ENCODE measurements at regions not wholly inside any gene's neighbourhood (a gene's known extent, or its start where the extent isn't known, plus 50 kb on each side); places are given as distances from the start of the nearest gene placed in this dataset.

DNA sequence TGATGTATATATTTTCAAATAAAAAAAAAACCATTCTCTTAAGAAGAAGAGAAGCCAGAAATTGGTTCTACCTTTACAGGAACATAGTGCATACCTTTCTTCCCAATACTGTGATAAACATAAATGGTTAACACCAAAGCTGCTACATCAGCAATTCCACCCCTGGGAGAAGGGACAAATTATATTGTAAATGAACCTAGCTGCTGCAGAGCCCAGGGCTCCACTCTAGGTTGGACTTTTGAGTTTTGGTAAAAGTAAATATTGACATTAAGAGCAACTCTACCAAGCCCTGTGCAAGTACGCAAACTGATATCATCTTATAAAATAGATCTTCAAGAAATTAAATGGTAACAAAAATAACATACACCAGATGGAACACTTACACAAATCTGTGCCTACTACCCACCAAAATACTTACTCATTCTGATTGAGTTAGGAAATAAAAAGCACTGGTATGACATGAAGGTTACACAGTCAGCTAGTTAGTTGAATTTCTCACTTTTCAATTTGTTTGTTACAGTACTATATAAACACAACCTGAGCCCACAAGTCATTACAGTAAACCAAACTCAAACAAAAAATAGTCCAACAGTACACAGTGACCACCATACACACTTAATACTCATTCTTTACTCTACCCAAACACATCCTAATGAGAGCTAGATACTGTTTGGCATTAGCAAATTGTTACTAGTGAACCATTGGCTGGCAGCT lies 223.3 kb upstream of the HEY2 start:
- Mint-ChIP-seq H3K27ac (ENCODE audit: unreplicated experiment) (no peak overlapping the region), H3K36me3 (ENCODE audit: insufficient read depth, unreplicated experiment) (no peaks in the 10 kb centered on the region), H3K4me1 (ENCODE audit: low read depth, unreplicated experiment) (no peaks in the 10 kb centered on the region), H3K27me3 (ENCODE audit: unreplicated experiment) (peaks cover 43% of the 10 kb centered on the region), H3K9me3 (ENCODE audit: low read depth, unreplicated experiment) (peaks cover 3% of the 10 kb centered on the region), H3K4me3 (ENCODE audit: low read depth, unreplicated experiment) (no peak overlapping the region)
- CTCF ChIA-PET: no interaction called here
- no TSS peak for BruUV-seq (replicated peaks)
- no peak for DNase-seq
- no peak for TF ChIP-seq CTCF (IDR thresholded peaks at IDR 0.05; ENCODE audit: unreplicated experiment)
- intact Hi-C loops (cut with micrococcal nuclease; ENCODE audit: unreplicated experiment): no loop called here

DNA sequence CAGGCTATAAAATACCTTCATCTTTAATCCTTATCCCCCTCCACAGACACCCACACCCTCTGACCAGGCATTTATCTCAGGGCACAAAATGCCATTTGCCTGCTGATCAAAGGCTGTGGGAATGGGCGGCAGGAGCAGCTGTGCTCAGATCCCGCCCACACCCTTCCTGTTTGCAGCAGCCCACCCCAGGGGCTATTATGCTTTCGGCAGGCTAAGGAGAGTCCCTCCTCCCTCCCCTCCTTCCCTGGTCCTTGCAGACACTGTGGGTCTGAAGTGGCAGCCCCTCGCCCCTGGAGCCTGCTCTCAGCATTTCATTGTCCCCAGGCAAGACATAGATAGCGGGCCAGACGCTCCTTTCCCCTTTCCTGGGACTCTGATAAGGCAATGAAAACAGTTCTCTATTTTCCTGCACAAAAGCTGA lies 220.8 kb upstream of the HEY2 start:
- H3K27me3 Mint-ChIP-seq (ENCODE audit: unreplicated experiment): peaks cover 57% of the 10 kb centered on the region
- no TSS peak for BruUV-seq (replicated peaks)
- H3K36me3 Mint-ChIP-seq (ENCODE audit: insufficient read depth, unreplicated experiment): no peaks in the 10 kb centered on the region
- no peak for DNase-seq
- H3K27ac Mint-ChIP-seq (ENCODE audit: unreplicated experiment): no peak overlapping the region
- H3K4me3 Mint-ChIP-seq (ENCODE audit: low read depth, unreplicated experiment): no peak overlapping the region
- intact Hi-C loops (cut with micrococcal nuclease; ENCODE audit: unreplicated experiment): no loop called here
- no peaks in the 10 kb centered on the region for H3K4me1 Mint-ChIP-seq (ENCODE audit: low read depth, unreplicated experiment)
- H3K9me3 Mint-ChIP-seq (ENCODE audit: low read depth, unreplicated experiment): peaks cover 3% of the 10 kb centered on the region
- CTCF ChIA-PET: no interaction called here
- TF ChIP-seq CTCF (IDR thresholded peaks at IDR 0.05; ENCODE audit: unreplicated experiment): no peak

GRCh38 chr6:125529061-125529460 lies 220.4 kb upstream of the HEY2 start:
- DNase-seq: no peak
- Mint-ChIP-seq H3K4me3 (ENCODE audit: low read depth, unreplicated experiment) (no peak overlapping the region), H3K27ac (ENCODE audit: unreplicated experiment) (no peak overlapping the region), H3K4me1 (ENCODE audit: low read depth, unreplicated experiment) (no peaks in the 10 kb centered on the region), H3K9me3 (ENCODE audit: low read depth, unreplicated experiment) (peaks cover 3% of the 10 kb centered on the region), H3K27me3 (ENCODE audit: unreplicated experiment) (peaks cover 60% of the 10 kb centered on the region), H3K36me3 (ENCODE audit: insufficient read depth, unreplicated experiment) (no peaks in the 10 kb centered on the region)
- BruUV-seq (replicated peaks): no TSS peak
- no peak for TF ChIP-seq CTCF (IDR thresholded peaks at IDR 0.05; ENCODE audit: unreplicated experiment)
- intact Hi-C loops (cut with micrococcal nuclease; ENCODE audit: unreplicated experiment): no loop called here
- CTCF ChIA-PET: no interaction called here

GRCh38 chr6:125533710-125534397 lies 215.6 kb upstream of the HEY2 start:
- BruUV-seq (replicated peaks): no TSS peak
- TF ChIP-seq CTCF (IDR thresholded peaks at IDR 0.05; ENCODE audit: unreplicated experiment): no peak
- Mint-ChIP-seq H3K36me3 (ENCODE audit: insufficient read depth, unreplicated experiment) (no peaks in the 10 kb centered on the region), H3K4me1 (ENCODE audit: low read depth, unreplicated experiment) (no peaks in the 10 kb centered on the region), H3K27me3 (ENCODE audit: unreplicated experiment) (peaks cover 47% of the 10 kb centered on the region), H3K27ac (ENCODE audit: unreplicated experiment) (no peak overlapping the region), H3K9me3 (ENCODE audit: low read depth, unreplicated experiment) (no peaks in the 10 kb centered on the region), H3K4me3 (ENCODE audit: low read depth, unreplicated experiment) (no peak overlapping the region)
- CTCF ChIA-PET: no interaction called here
- no peak for DNase-seq
- intact Hi-C loops (cut with micrococcal nuclease; ENCODE audit: unreplicated experiment): no loop called here

Data from Calu3 (cell line).